Skeletal muscle satellite cell (primary cell): ENCODE measurements at regions not wholly inside any gene's neighbourhood (a gene's known extent, or its start where the extent isn't known, plus 50 kb on each side); places are given as distances from the start of the nearest gene placed in this dataset.

Source experiments
- H3K27me3 ChIP-seq: 2 replicates; pipeline ENCODE4 v1.7.0; 2013; ENCODE audit warnings: low read length; ENCODE audit not compliant: control insufficient read depth, insufficient read depth
- H3K36me3 ChIP-seq: 2 replicates; pipeline ENCODE4 v1.7.0; 2013; ENCODE audit warnings: mild to moderate bottlenecking, control low read depth, low read length; ENCODE audit not compliant: insufficient read depth
- H3K4me1 ChIP-seq: 2 replicates; pipeline ENCODE4 v1.7.0; 2013; ENCODE audit warnings: low read length; ENCODE audit not compliant: control insufficient read depth, insufficient read depth
- H3K4me2 ChIP-seq: 2 replicates; pipeline ENCODE4 v1.7.0; 2013; ENCODE audit warnings: mild to moderate bottlenecking, low read length
- H3K4me3 ChIP-seq: 2 replicates; pipeline ENCODE4 v1.7.0; 2013; ENCODE audit warnings: low read length
- H3K9ac ChIP-seq: 2 replicates; pipeline ENCODE4 v1.7.0; 2013; ENCODE audit warnings: mild to moderate bottlenecking, low read depth, low read length, moderate library complexity
- H3K9me3 ChIP-seq: replicated peaks from 2 replicates; pipeline ENCODE4 v1.7.0; 2013; ENCODE audit warnings: mild to moderate bottlenecking, control low read depth, low read length

DNA sequence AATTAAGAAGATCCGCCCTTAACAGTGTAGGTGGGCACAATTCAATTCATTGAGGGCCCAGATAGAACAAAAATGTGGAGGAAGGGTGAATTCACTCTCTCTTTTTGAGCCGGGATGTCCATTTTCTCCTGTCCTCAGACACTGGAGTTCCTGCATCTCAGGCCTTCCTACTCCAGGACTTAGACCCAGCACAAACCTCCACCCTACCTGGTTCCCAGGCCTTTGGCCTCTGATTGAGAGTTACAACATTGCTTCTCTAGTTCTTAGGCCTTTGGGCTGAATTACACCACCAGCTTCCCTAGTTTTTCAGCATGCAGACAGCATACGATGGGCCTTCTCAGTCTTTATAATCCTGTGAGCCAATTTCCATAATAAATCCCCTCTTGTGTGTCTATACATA, 87.8 kb upstream of the TMEM17 start:
- H3K4me1 ChIP-seq = peaks cover 7% of the 10 kb centered on the region
- no peak overlapping the region for H3K9ac ChIP-seq
- H3K36me3 ChIP-seq = no peaks in the 10 kb centered on the region

DNA sequence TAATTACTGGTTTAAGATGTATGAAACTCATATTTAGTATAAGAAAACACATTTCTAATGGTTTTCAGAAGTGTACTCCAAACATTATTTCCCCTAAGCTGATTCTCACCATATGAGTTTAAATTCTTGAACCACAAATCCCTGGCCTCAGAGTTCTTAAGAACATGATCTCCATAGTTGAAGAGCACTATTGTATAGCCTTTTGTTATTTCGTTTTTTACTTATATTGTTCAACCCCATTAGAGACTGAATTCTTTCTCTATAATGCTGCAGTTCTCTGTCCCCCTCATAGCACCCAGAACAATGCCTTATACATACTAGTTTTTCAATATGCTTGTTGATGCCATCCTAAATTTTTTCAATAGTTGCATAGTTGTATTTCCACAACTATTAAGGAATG, 85.5 kb upstream of the TMEM17 start:
- no peak overlapping the region for H3K4me2 ChIP-seq
- no peak overlapping the region for H3K9ac ChIP-seq
- H3K4me1 ChIP-seq = peaks cover 4% of the 10 kb centered on the region
- no peaks in the 10 kb centered on the region for H3K9me3 ChIP-seq
- no peak overlapping the region for H3K4me3 ChIP-seq
- H3K27me3 ChIP-seq = no peaks in the 10 kb centered on the region
- no peaks in the 10 kb centered on the region for H3K36me3 ChIP-seq

More for the DNA sequence above, 87.8 kb upstream of the TMEM17 start:
- no peaks in the 10 kb centered on the region for H3K27me3 ChIP-seq
- no peak overlapping the region for H3K4me2 ChIP-seq
- no peak overlapping the region for H3K4me3 ChIP-seq
- H3K9me3 ChIP-seq = no peaks in the 10 kb centered on the region

DNA sequence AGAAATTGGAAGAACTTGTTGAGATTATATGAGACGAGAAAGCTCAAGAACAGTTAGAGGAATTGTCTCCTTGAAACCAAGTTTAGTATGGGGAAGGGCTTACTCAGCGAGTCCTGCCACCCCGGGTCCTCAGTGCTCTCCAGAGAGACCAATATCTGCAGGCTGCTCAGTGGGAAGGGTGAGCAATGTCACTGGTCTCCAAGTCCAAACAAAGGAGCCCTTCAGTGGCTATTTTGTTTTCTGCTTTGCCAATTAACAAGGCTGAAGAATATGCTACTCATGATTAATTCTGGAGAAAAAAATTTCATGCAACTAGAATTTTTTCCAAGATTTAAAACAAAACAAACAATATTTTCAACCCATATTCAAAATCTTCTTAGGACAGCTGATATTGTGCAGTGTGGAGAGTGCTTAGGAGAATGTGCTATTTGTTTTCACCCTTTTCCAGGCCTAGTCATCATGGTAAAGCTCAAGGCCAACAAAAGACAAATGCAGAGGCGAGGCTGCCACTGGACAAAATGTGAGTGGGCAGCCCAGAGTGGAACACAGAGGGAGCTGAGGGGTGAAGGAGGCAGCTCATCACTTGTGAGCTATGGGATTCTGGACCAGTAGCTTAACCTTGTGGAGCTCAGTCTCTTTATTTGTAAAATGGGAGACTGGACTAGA, 83.8 kb upstream of the TMEM17 start:
- Histone ChIP-seq H3K4me1 (no peaks in the 10 kb centered on the region), H3K4me3 (no peak overlapping the region), H3K9me3 (no peaks in the 10 kb centered on the region), H3K36me3 (no peaks in the 10 kb centered on the region), H3K9ac (no peak overlapping the region), H3K27me3 (no peaks in the 10 kb centered on the region), H3K4me2 (no peak overlapping the region)

DNA sequence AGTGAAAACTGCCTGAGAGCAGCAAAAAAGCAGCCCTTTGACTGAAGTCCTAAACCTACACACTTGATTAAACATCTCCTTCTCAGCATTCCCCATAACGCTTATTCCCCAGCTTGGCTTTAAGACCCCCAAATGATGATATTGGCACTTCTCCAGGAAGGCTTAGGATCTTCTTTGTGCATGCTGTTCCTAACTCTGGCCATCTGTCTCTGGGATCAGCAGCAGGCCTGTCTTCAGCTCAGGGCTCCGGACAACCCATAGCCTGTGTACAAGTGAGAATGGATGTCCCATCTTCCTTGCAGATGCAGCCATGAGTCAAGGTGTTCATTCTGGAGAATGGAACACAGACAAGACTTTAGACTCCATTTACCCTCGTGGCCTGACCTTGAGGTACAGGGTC, 81.6 kb upstream of the TMEM17 start:
- Histone ChIP-seq H3K4me1 (no peaks in the 10 kb centered on the region), H3K36me3 (no peaks in the 10 kb centered on the region), H3K9me3 (no peaks in the 10 kb centered on the region), H3K27me3 (no peaks in the 10 kb centered on the region), H3K9ac (no peak overlapping the region), H3K4me2 (no peak overlapping the region), H3K4me3 (no peak overlapping the region)

DNA sequence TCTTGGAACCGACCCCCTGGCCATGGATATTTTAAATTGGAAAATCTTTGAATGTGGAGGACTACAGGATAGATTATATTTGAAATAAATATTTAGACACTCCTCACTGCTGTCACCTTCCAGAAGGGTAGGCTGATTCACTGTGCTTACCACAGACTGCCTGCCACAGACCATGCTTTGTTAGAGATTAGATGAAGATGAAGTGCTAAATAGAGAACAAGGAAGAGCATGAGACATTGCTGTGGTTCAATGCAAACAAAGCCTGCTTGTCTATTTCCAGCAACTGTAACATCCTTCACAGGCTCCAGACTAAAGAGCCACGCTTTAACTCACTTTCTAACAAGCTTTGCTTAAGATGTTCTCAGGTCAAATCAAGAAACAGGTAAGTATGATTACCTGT, 81.0 kb upstream of the TMEM17 start:
- Histone ChIP-seq H3K27me3 (no peaks in the 10 kb centered on the region), H3K9ac (no peak overlapping the region), H3K9me3 (no peaks in the 10 kb centered on the region), H3K36me3 (no peaks in the 10 kb centered on the region), H3K4me1 (no peaks in the 10 kb centered on the region), H3K4me2 (no peak overlapping the region), H3K4me3 (no peak overlapping the region)

DNA sequence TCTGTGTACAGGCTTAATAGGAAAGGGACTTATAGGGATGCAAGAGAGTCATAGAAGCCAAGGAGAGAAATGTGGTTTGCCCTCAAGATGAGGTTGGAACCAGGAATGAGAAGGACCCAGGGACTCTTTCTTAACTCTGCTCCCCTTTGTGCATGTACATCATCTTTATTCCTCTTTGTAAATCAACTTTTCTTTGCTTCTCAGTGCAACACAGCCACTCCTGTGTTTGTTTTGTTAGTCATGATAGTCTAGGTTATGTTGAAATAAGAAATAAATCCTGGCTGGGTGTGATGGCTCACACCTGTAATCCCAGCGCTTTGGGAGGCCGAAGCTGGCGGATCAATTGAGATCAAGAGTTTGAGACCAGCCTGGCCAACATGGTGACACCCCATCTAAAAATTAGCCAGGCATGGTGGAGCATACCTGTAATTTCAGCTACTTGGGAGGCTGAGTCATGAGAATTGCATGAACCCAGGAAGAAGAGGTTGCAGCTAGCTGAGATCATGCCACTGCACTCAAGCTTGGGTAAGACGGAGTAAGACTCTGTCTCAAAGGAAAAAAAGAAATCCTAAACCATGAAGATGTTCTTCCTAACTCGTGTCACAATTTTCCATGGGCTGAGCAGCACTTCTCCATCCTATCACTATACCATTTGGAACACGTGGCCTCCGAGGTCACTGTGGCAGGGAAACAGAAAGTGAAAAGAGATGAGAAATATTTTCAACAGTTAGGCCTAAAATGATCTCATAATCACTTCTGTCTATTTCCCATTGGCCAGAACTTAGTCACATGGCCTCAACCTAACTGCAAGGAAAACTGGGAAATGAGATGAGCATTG, 73.0 kb upstream of the TMEM17 start:
- Histone ChIP-seq H3K27me3 (no peaks in the 10 kb centered on the region), H3K36me3 (no peaks in the 10 kb centered on the region), H3K4me1 (peaks cover 29% of the 10 kb centered on the region), H3K4me3 (peak overlapping the region; percentile 23), H3K9ac (peak overlapping the region; percentile 63), H3K9me3 (no peaks in the 10 kb centered on the region), H3K4me2 (peak overlapping the region; percentile 62)

DNA sequence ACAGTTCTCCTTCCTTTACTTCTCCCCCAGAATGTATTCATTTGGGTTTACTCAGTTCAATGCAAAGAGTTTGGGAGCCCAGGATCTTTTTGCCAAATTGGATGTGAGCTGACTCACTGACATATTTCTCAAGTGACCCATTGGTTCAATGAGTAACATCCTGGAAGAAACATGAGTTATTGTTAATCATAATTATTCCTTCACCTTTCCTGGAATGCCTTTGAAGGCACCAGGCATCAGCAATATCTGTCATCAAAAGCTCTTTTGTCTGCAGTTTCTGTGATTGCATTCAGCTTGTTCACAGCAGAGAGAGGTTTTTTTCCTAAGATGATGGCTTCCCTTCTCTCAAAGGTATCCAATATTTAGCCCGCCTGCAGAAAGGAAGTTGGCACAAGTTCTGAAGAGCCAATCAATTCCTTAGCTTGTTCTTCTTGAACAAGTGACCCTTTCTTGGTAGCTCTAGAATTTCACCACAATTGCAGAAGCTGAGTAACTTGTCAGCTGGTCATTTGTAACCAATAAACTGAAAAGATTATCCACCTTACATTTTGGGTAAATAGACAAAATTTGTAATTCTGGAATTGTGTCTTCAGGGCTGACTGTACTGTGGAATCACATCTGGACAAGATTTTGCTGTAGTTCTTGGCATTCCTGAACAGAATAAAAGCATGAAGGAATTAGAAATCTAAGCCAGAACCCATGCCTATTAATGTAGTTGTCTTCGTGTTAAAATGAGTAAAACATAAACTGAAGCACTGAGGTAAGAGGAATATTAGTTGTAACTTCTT, 72.2 kb upstream of the TMEM17 start:
- Histone ChIP-seq H3K4me1 (peaks cover 29% of the 10 kb centered on the region), H3K4me2 (peak overlapping the region; percentile 62), H3K9me3 (no peaks in the 10 kb centered on the region), H3K36me3 (no peaks in the 10 kb centered on the region), H3K27me3 (no peaks in the 10 kb centered on the region), H3K9ac (peak overlapping the region; percentile 63), H3K4me3 (peak overlapping the region; percentile 19)

DNA sequence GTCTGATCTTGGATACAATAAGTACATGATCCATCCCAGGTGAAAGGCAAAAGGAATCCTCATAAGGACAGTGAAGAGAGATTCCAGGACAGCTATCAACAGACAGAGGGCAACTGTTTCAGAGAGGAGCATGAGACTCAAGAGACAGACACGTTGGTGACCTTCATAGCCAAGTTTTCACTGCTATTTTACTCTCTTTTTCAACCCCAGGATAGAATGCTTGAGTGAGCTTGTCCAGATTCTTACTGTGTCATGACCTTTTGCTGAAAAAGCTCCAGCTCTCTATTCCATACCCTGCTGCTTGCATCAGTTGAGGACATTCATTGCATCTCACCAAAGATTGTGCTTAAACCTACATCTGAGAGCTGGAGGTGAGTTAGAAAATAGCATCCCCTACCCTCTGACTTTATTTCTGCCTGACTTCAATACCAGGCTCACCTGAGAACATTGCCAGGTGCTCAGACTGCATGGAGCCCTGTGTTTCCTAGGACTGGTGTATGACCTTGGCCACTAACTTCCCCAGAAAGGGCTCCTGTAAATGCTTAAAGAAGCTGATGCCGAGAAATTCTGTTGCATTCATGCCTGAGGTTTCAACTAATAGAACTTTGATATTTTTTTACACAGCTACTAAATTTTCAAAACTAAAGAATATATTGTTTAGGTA, 70.4 kb upstream of the TMEM17 start:
- no peak overlapping the region for H3K9ac ChIP-seq

DNA sequence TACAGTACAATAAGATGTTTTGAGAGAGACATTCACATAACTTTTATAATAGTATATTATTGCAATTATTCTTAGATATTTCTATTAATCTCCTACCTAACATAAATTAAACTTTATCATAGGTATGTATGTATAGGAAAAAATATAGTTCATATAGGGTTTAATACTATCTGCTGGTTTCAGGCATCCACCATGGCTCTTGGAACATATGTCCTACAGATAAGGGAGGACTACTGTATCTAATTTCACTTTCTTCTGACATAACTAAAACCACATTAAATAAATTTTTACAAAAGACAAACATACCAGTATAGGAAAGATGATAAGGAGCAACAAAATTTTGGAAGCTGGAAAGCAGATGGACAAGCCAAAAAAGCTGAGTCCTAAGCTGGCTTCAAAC, 67.9 kb upstream of the TMEM17 start:
- no peak overlapping the region for H3K4me2 ChIP-seq
- no peak overlapping the region for H3K4me3 ChIP-seq
- peaks cover 22% of the 10 kb centered on the region for H3K4me1 ChIP-seq
- no peaks in the 10 kb centered on the region for H3K36me3 ChIP-seq
- no peaks in the 10 kb centered on the region for H3K27me3 ChIP-seq
- H3K9ac ChIP-seq = no peak overlapping the region
- H3K9me3 ChIP-seq = no peaks in the 10 kb centered on the region

More for the DNA sequence above, 70.4 kb upstream of the TMEM17 start:
- Histone ChIP-seq H3K4me1 (peaks cover 29% of the 10 kb centered on the region), H3K36me3 (no peaks in the 10 kb centered on the region), H3K27me3 (no peaks in the 10 kb centered on the region), H3K9me3 (no peaks in the 10 kb centered on the region), H3K4me2 (no peak overlapping the region), H3K4me3 (no peak overlapping the region)

DNA sequence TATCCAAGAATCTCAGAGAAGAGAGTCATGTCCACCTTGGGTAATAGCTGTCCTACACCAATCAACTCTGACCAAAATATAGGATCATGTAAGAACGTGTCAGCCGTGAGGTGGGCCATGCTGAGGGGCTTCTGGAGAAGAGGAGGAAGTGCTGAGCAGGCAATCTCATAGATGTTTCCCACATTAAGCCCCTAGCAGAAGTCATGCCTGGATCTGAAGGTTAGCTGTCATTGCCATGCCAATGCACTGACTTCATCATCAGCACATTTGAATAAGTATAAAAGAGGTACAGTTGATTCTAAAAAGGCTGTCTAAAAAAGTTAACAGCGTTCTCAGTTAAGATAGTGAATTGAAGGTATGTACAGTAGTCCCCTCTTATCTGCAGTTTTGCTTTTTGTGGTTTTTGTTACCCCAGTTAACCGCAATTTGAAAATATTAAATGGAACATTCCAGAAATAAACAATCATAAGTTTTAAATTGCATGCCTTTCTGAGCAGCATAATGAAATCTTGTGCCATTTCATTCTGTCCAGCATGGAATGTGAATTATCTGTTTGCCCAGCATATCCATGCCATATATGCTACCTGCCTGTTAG, 67.2 kb upstream of the TMEM17 start:
- no peak overlapping the region for H3K4me3 ChIP-seq
- peaks cover 15% of the 10 kb centered on the region for H3K4me1 ChIP-seq
- no peaks in the 10 kb centered on the region for H3K27me3 ChIP-seq
- no peak overlapping the region for H3K4me2 ChIP-seq
- no peaks in the 10 kb centered on the region for H3K36me3 ChIP-seq
- no peak overlapping the region for H3K9ac ChIP-seq
- no peaks in the 10 kb centered on the region for H3K9me3 ChIP-seq
